T-cell (primary cell): ENCODE measurements at regions not wholly inside any gene's neighbourhood (a gene's known extent, or its start where the extent isn't known, plus 50 kb on each side); places are given as distances from the start of the nearest gene placed in this dataset.

ENCODE experiments used
- ATAC-seq, 4 experiments: fragments of 200-7000 bp in 3 of 4; fragments of 150-1000 bp in 1 of 4; cut with Tn5 transposase; replicated peaks in 1 of 4; 1 replicate in 3 of 4; 2 replicates in 1 of 4; pipeline ENCODE4 v1.10.0; 2021; ENCODE audit warnings: moderate library complexity in 3 of 4, mild to moderate bottlenecking in 2 of 4, moderate number of reproducible peaks in 1 of 4
- CTCF ChIA-PET, 2 donors: fragments of 300-600 bp; sonication (Branson Sonifier 250); formaldehyde crosslinking; loops; one replicate each; lab custom pipeline; 2022; ENCODE audit warnings: antibody characterized with exemption in 2 of 2; lab: Charles Lee
- POLR2A ChIA-PET, 2 donors: fragments of 300-600 bp; sonication (Branson Sonifier 250); formaldehyde crosslinking; loops; one replicate each; lab custom pipeline; 2022; ENCODE audit warnings: antibody characterized with exemption in 2 of 2; lab: Charles Lee
- DNase-seq, 35 experiments: peaks; one replicate each; pipeline versions ENCODE4 v3.0.0 to v3.0.0-alpha.2; 2013 to 2023
- H3K27ac ChIP-seq: one replicate; pipeline ENCODE4 v1.5.1; 2013; ENCODE audit warnings: low read length
- H3K27me3 ChIP-seq, 2 experiments: replicated peaks in 1 of 2; 1 replicate in 1 of 2; 2 replicates in 1 of 2; pipeline versions ENCODE4 v1.6.1 to v1.7.0; 2013; ENCODE audit warnings: low read length in 1 of 2, mixed read lengths in 1 of 2; ENCODE audit not compliant: control insufficient read depth in 2 of 2, insufficient read depth in 2 of 2; ENCODE audit errors: extremely low read depth in 1 of 2
- H3K36me3 ChIP-seq, 2 donors: 1 replicate in 1 of 2; 2 replicates in 1 of 2; pipeline versions ENCODE4 v1.6.1 to v1.7.0; 2013; ENCODE audit warnings: low read length in 1 of 2; ENCODE audit not compliant: control insufficient read depth in 2 of 2, insufficient read depth in 1 of 2; ENCODE audit errors: extremely low read depth in 1 of 2
- H3K4me1 ChIP-seq, 2 experiments: 1 replicate in 1 of 2; 2 replicates in 1 of 2; pipeline versions ENCODE4 v1.6.1 to v1.7.0; 2013; ENCODE audit warnings: low read length in 2 of 2, mixed read lengths in 1 of 2; ENCODE audit not compliant: insufficient read depth in 2 of 2, control insufficient read depth in 1 of 2; ENCODE audit errors: extremely low read depth in 1 of 2
- H3K4me3 ChIP-seq, 2 donors: 1 replicate in 1 of 2; 2 replicates in 1 of 2; pipeline versions ENCODE4 v1.5.1 to v1.7.0; 2013; ENCODE audit warnings: mild to moderate bottlenecking in 2 of 2, low read length in 1 of 2, moderate library complexity in 1 of 2; ENCODE audit not compliant: control insufficient read depth in 1 of 2; ENCODE audit errors: extremely low read depth in 1 of 2
- H3K9me3 ChIP-seq: 2 replicates; pipeline ENCODE4 v1.7.0; 2013
- H3K27ac Mint-ChIP-seq, 2 donors: one replicate each; pipeline ENCODE4 v1.8.0; 2020 to 2021; ENCODE audit warnings: mild to moderate bottlenecking in 2 of 2, mixed read lengths in 2 of 2
- H3K27me3 Mint-ChIP-seq, 2 donors: one replicate each; pipeline ENCODE4 v1.8.0; 2021 to 2022; ENCODE audit warnings: mixed read lengths in 2 of 2
- H3K36me3 Mint-ChIP-seq: one replicate; pipeline ENCODE4 v1.8.0; 2021; ENCODE audit warnings: mixed read lengths
- H3K4me1 Mint-ChIP-seq, 3 donors: one replicate each; pipeline ENCODE4 v1.8.0; 2020 to 2022; ENCODE audit warnings: mixed read lengths in 3 of 3, mild to moderate bottlenecking in 1 of 3
- H3K4me3 Mint-ChIP-seq, 3 donors: one replicate each; pipeline ENCODE4 v1.8.0; 2020 to 2022; ENCODE audit warnings: mild to moderate bottlenecking in 3 of 3, mixed read lengths in 3 of 3, moderate library complexity in 3 of 3
- H3K9me3 Mint-ChIP-seq, 3 donors: one replicate each; pipeline ENCODE4 v1.8.0; 2020 to 2022; ENCODE audit warnings: mixed read lengths in 3 of 3
- WGBS: methylation state at CpG from one replicate; pipeline ENCODE4 v1.1.5; 2013; ENCODE audit warnings: missing lambda C conversion rate; ENCODE audit not compliant: insufficient coverage; 5-methylcytosine and 5-hydroxymethylcytosine counted together

DNA sequence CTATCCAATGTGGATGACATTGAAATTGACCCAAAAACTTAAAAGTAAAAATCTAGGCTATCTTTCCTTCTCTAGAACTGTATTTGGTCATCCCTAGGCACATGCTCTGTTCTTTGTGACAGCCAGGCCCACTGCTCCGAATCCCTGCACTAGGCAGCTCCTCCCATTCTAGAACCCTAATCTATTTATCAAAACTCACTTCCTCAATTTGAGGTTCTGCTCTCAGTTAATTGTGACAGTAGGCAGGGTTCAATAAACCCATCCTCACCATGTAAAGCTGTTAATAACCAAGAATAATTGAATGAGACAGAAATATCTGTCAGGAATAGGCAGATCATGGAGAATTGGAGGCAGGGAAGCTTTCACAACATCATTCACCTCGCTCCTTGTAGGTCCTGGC lies 51.9 kb upstream of the IRF2 start:
- POLR2A ChIA-PET, result no interaction called here
- peaks cover 7 to 23% (median 22%) of the 10 kb centered on the region in 3 donors for H3K9me3 Mint-ChIP-seq
- Histone ChIP-seq H3K36me3 (no peaks in the 10 kb centered on the region), H3K27me3 (no peaks in the 10 kb centered on the region), H3K9me3 (no peaks in the 10 kb centered on the region), H3K27ac (no peak overlapping the region), H3K4me1 (peaks cover 2 to 3% of the 10 kb centered on the region in 2 experiments), H3K4me3 (no peak overlapping the region)
- no peak overlapping the region for H3K27ac Mint-ChIP-seq
- H3K36me3 Mint-ChIP-seq, result peaks cover 12% of the 10 kb centered on the region
- peaks cover 22 to 29% (median 25%) of the 10 kb centered on the region in 3 donors for H3K4me1 Mint-ChIP-seq
- 83% methylated on average over 1 of the region's 2 CpGs for WGBS
- DNase-seq (no peak), ATAC-seq (no peak)
- no peaks in the 10 kb centered on the region for H3K27me3 Mint-ChIP-seq
- CTCF ChIA-PET, result no interaction called here
- H3K4me3 Mint-ChIP-seq, result no peak overlapping the region
